Left ventricle myocardium inferior (tissue), 1 donor: ENCODE measurements at regions not wholly inside any gene's neighbourhood (a gene's known extent, or its start where the extent isn't known, plus 50 kb on each side); places are given as distances from the start of the nearest gene placed in this dataset.

ENCODE experiments used
- DNase-seq: peaks from one replicate; pipeline ENCODE4 v3.0.0-alpha.2; 2020
- H3K27ac ChIP-seq: fragments of 200-600 bp; replicated peaks from 2 replicates; pipeline ENCODE4 v1.8.0; 2021
- H3K27me3 ChIP-seq: fragments of 200-600 bp; 2 replicates; pipeline ENCODE4 v1.8.0; 2021; ENCODE audit warnings: low read depth
- H3K36me3 ChIP-seq: fragments of 200-600 bp; 2 replicates; pipeline ENCODE4 v1.8.0; 2021
- H3K4me1 ChIP-seq: fragments of 200-600 bp; 2 replicates; pipeline ENCODE4 v1.8.0; 2021
- H3K4me3 ChIP-seq: fragments of 200-600 bp; 2 replicates; pipeline ENCODE4 v1.8.0; 2021; ENCODE audit warnings: mild to moderate bottlenecking, moderate library complexity
- H3K9me3 ChIP-seq: fragments of 200-600 bp; replicated peaks from 2 replicates; pipeline ENCODE4 v1.8.0; 2021
- intact Hi-C: fragments of 100-400 bp; cut with micrococcal nuclease; formaldehyde crosslinking; loops from one replicate; pipeline ENCODE4 v1.11.0; 2022
- TF ChIP-seq, protein P1 (sequence below): fragments of 200-600 bp; IDR thresholded peaks from 2 replicates; pipeline ENCODE4 v1.8.0; 2021; ENCODE audit warnings: antibody characterized with exemption, mild to moderate bottlenecking, borderline replicate concordance
- donor health status: DM: no; HTN: yes; CAD: no; lungs with severe emphysema.

DNA sequence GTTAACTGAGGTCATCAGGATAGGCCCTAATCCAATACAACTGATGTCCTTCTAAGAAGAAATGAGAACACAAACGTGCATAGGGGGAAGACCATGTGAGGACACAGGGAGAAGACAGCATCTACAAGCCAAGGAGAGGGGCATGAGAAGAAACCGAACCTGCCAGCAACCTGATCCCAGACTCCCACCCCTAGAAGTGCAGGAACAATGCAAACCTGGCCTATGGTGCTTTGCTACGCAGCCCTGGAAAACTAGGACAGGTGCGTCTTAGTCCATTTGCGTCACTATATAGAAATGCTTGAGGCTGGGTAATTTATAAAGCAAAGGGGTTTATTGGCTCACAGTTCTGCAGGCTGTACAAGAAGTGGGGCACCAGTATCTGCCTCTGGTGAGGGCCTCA, 322.6 kb upstream of the ZNF32 start:
- H3K27me3 ChIP-seq = no peaks in the 10 kb centered on the region
- peaks cover 14% of the 10 kb centered on the region for H3K4me1 ChIP-seq
- intact Hi-C loops = no loop called here
- no peaks in the 10 kb centered on the region for H3K36me3 ChIP-seq
- H3K9me3 ChIP-seq = no peaks in the 10 kb centered on the region
- TF ChIP-seq, protein P1, sequence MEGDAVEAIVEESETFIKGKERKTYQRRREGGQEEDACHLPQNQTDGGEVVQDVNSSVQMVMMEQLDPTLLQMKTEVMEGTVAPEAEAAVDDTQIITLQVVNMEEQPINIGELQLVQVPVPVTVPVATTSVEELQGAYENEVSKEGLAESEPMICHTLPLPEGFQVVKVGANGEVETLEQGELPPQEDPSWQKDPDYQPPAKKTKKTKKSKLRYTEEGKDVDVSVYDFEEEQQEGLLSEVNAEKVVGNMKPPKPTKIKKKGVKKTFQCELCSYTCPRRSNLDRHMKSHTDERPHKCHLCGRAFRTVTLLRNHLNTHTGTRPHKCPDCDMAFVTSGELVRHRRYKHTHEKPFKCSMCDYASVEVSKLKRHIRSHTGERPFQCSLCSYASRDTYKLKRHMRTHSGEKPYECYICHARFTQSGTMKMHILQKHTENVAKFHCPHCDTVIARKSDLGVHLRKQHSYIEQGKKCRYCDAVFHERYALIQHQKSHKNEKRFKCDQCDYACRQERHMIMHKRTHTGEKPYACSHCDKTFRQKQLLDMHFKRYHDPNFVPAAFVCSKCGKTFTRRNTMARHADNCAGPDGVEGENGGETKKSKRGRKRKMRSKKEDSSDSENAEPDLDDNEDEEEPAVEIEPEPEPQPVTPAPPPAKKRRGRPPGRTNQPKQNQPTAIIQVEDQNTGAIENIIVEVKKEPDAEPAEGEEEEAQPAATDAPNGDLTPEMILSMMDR = no peak
- H3K27ac ChIP-seq = no peak overlapping the region
- H3K4me3 ChIP-seq = no peak overlapping the region
- no peak for DNase-seq

DNA sequence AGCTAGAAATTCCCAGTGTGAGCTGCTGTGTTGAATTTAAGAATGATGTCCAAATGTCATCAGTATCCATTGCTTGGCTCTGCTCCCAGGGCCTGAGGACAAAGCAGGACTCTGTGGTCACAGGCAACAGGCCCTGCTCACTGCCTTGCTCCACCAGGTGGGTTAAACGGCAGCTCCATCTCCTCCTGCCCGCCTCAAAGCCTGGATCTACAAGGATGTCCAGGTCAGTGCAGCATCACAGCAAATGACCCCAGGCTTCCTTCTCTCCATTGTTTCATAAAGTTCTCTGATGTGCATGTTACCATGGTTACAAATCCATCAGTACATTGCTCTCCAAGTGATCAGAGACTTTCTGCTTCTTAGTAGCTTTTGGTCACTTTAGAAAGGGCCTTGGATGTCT, 322.0 kb upstream of the ZNF32 start:
- intact Hi-C loops = no loop called here

DNA sequence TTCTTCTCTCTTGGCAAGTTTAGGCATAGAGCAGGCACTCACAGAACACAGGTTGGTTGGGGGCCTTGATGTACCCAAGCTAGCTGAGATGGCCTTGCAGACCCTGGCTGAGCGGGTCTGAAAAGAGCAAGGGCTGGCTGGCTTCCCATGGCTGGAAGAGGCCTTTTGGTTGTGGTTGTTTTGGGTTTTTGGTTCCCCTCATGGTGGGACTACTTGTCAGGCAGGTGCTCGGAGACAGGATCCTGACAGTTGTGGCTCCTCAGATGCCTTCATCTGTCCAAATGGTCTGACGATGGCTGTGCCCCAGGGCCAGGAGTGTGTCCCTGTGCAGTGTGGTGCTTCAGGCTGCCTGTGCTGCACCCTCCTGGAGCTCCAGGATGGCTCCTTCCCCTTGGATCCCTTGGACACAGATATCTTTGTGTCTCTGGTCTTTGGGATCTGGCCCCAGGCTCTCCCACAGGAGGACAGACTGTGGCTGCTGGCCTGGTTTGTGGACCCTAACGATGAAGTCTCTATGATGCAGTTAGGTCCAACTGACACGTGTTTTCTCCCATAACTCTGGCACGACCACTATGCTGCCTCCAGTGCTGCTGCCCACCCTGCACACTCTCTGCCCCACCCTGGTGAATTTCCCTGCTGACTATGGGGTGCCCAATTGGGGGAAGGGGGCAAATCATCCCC, 321.5 kb upstream of the ZNF32 start:
- no peak overlapping the region for H3K4me3 ChIP-seq
- intact Hi-C loops = no loop called here
- H3K36me3 ChIP-seq = no peaks in the 10 kb centered on the region
- no peak overlapping the region for H3K27ac ChIP-seq
- peaks cover 19% of the 10 kb centered on the region for H3K4me1 ChIP-seq
- no peaks in the 10 kb centered on the region for H3K27me3 ChIP-seq
- H3K9me3 ChIP-seq = no peaks in the 10 kb centered on the region
- DNase-seq = no peak
- TF ChIP-seq, protein P1 = no peak

More for the DNA sequence above, 322.0 kb upstream of the ZNF32 start:
- Histone ChIP-seq H3K4me1 (peaks cover 16% of the 10 kb centered on the region), H3K9me3 (no peaks in the 10 kb centered on the region), H3K27me3 (no peaks in the 10 kb centered on the region), H3K36me3 (no peaks in the 10 kb centered on the region), H3K27ac (no peak overlapping the region), H3K4me3 (no peak overlapping the region)
- DNase-seq = no peak
- TF ChIP-seq, protein P1 = no peak

DNA sequence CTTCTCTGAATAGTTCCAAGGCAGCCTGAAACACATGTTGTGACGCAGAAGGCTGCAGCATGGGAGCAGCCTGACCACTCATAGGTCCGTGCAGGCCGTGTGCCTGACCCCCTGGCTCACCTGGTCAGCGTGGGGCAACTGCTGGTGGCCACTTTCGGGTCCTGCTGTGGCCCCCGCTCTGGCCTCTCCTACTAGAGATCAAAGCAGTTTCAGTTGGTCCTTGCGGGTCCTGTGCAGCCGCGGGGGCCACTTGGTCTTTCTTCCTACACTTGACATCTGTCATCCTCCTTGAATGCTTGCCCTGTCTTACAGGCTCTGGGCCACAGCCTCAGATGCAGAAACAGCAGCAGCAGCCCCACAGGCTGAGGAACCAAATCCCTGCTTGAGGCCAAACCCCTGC, 320.8 kb upstream of the ZNF32 start:
- no peaks in the 10 kb centered on the region for H3K27me3 ChIP-seq
- DNase-seq = no peak
- intact Hi-C loops = no loop called here
- H3K4me3 ChIP-seq = no peak overlapping the region
- H3K9me3 ChIP-seq = no peaks in the 10 kb centered on the region
- H3K27ac ChIP-seq = no peak overlapping the region
- no peaks in the 10 kb centered on the region for H3K36me3 ChIP-seq
- peaks cover 20% of the 10 kb centered on the region for H3K4me1 ChIP-seq
- TF ChIP-seq, protein P1 = no peak

DNA sequence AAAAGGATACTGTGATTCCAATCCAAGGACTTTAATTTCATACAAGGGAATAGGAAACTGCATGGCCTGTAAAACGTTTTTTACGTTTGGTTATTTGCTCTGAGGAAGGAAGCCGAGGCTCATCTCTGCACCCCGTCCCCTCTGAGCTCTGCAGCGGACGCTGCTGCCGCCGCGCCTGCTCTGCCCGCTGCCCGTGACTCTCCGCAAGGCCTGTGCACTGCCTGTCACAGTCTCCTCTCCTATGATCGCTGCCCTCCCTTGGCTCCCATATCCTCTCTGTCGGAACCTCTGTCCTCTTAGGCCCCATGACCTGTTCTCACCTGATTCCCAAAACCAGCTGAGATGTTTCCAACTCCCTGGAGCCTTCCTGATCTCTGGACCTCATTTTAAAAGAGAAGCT, 320.3 kb upstream of the ZNF32 start:
- no peak overlapping the region for H3K4me3 ChIP-seq
- H3K36me3 ChIP-seq = no peaks in the 10 kb centered on the region
- H3K4me1 ChIP-seq = peaks cover 21% of the 10 kb centered on the region
- H3K27ac ChIP-seq = no peak overlapping the region
- H3K27me3 ChIP-seq = no peaks in the 10 kb centered on the region
- no peaks in the 10 kb centered on the region for H3K9me3 ChIP-seq
- intact Hi-C loops = no loop called here
- TF ChIP-seq, protein P1 = no peak
- DNase-seq = no peak
